DOHH2 (cell line): ENCODE measurements at regions not wholly inside any gene's neighbourhood (a gene's known extent, or its start where the extent isn't known, plus 50 kb on each side); places are given as distances from the start of the nearest gene placed in this dataset.

Source experiments
- H3F3A ChIP-seq: fragments of 200-600 bp; sonication (generic), shearing (Covaris generic); 2 replicates; pipeline ENCODE4 v1.6.0; 2016; ENCODE audit warnings: antibody characterized with exemption, mild to moderate bottlenecking; ENCODE audit not compliant: control insufficient read depth, insufficient read depth
- H3K27ac ChIP-seq: fragments of 200-600 bp; sonication (generic); 2 replicates; pipeline ENCODE4 v1.5.1; 2014; ENCODE audit warnings: low read depth, mild to moderate bottlenecking, low read length, moderate library complexity
- H3K27me3 ChIP-seq: fragments of 200-600 bp; sonication (generic); 2 replicates; pipeline ENCODE4 v1.6.1; 2014; ENCODE audit warnings: mild to moderate bottlenecking, low read length, mixed read lengths; ENCODE audit not compliant: control insufficient read depth
- H3K36me3 ChIP-seq: fragments of 200-600 bp; sonication (generic); 2 replicates; pipeline ENCODE4 v1.6.1; 2014; ENCODE audit warnings: mild to moderate bottlenecking, low read length, moderate library complexity, mixed read lengths; ENCODE audit not compliant: control insufficient read depth
- H3K4me1 ChIP-seq: fragments of 200-600 bp; sonication (generic); 2 replicates; pipeline ENCODE4 v1.6.1; 2014; ENCODE audit warnings: mild to moderate bottlenecking, low read length, mixed read lengths; ENCODE audit not compliant: control insufficient read depth
- H3K4me2 ChIP-seq: fragments of 200-600 bp; sonication (generic); 2 replicates; pipeline ENCODE4 v1.6.0; 2014; ENCODE audit warnings: mild to moderate bottlenecking, low read length, moderate library complexity
- H3K4me3 ChIP-seq: fragments of 200-600 bp; sonication (generic); 2 replicates; pipeline ENCODE4 v1.5.1; 2014; ENCODE audit warnings: mild to moderate bottlenecking, low read length, mixed read lengths
- H3K79me2 ChIP-seq: fragments of 200-600 bp; sonication (generic); 2 replicates; pipeline ENCODE4 v1.6.1; 2014; ENCODE audit warnings: mild to moderate bottlenecking, low read length, mixed read lengths; ENCODE audit not compliant: control insufficient read depth
- H3K9me2 ChIP-seq: fragments of 200-600 bp; sonication (generic); replicated peaks from 2 replicates; pipeline ENCODE4 v1.6.1; 2014; ENCODE audit warnings: mild to moderate bottlenecking, low read length, mixed read lengths; ENCODE audit not compliant: control insufficient read depth
- H3K9me3 ChIP-seq: fragments of 200-600 bp; sonication (generic); 2 replicates; pipeline ENCODE4 v1.6.1; 2014; ENCODE audit warnings: antibody characterized with exemption, low read length, mixed read lengths; ENCODE audit not compliant: control insufficient read depth, insufficient read depth
- H4K20me1 ChIP-seq: fragments of 200-600 bp; sonication (generic); 2 replicates; pipeline ENCODE4 v1.6.0; 2014; ENCODE audit warnings: low read depth, mild to moderate bottlenecking, antibody characterized with exemption, low read length, moderate library complexity; ENCODE audit not compliant: control insufficient read depth, insufficient read depth
- EZH2phosphoT487 ChIP-seq: fragments of 200-600 bp; sonication (generic); IDR thresholded peaks from 2 replicates; pipeline ENCODE4 v1.6.1; 2017; ENCODE audit warnings: borderline replicate concordance, mild to moderate bottlenecking, antibody characterized with exemption, low read length, moderate library complexity, mixed read lengths
- TF ChIP-seq, protein P1 (sequence below): fragments of 200-600 bp; sonication (generic); IDR thresholded peaks from one replicate; pipeline ENCODE4 v1.5.1; 2014; ENCODE audit warnings: antibody characterized with exemption, mild to moderate bottlenecking, low read depth, low read length; ENCODE audit not compliant: poor library complexity, severe bottlenecking

DNA sequence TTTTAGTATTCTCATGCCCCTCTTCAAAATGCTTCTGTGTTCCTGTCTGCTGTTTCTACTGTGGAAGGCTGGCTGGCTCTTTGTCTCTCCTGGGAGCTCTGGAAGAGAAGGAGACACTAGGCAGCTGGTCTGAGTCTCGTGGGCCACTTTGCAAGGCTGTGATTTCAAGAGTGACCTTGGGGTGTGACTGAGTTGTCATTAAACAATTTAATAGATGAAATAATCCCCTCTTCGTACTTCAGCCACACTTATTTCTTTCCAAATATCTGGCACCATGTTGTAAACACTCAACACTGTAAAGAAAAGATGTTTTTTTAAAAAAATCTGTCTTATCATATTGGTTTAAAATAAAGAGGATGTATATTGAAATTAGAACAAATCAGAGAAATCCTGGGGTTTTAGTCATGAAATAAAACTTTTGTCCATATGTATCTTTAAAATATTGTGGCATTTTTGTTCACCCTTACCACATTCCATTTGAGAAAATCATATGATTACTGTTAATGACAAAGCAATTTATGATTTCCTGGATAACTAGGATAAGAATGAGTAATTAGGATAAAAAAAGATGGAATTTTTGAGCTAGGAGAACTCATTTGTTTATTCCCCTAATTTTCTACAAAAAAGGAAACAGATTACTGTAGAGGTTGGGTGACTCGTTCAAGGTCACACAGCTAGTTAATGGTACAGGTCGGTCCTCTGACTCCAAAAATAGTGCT is 200.8 kb downstream of the MAT2B start:
- Histone ChIP-seq H3K4me3 (no peak overlapping the region), H3K27me3 (peaks cover 6% of the 10 kb centered on the region; the same call in 1 of the 2 replicates), H3K9me2 (no peaks in the 10 kb centered on the region), H3K27ac (no peak overlapping the region), H4K20me1 (no peaks in the 10 kb centered on the region), H3K4me2 (no peak overlapping the region), H3K79me2 (no peaks in the 10 kb centered on the region), H3K9me3 (no peaks in the 10 kb centered on the region), H3K4me1 (no peaks in the 10 kb centered on the region), H3K36me3 (no peaks in the 10 kb centered on the region), H3F3A (no peaks in the 10 kb centered on the region)
- no peak for TF ChIP-seq EZH2phosphoT487
- TF ChIP-seq, protein P1, sequence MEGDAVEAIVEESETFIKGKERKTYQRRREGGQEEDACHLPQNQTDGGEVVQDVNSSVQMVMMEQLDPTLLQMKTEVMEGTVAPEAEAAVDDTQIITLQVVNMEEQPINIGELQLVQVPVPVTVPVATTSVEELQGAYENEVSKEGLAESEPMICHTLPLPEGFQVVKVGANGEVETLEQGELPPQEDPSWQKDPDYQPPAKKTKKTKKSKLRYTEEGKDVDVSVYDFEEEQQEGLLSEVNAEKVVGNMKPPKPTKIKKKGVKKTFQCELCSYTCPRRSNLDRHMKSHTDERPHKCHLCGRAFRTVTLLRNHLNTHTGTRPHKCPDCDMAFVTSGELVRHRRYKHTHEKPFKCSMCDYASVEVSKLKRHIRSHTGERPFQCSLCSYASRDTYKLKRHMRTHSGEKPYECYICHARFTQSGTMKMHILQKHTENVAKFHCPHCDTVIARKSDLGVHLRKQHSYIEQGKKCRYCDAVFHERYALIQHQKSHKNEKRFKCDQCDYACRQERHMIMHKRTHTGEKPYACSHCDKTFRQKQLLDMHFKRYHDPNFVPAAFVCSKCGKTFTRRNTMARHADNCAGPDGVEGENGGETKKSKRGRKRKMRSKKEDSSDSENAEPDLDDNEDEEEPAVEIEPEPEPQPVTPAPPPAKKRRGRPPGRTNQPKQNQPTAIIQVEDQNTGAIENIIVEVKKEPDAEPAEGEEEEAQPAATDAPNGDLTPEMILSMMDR = no peak

DNA sequence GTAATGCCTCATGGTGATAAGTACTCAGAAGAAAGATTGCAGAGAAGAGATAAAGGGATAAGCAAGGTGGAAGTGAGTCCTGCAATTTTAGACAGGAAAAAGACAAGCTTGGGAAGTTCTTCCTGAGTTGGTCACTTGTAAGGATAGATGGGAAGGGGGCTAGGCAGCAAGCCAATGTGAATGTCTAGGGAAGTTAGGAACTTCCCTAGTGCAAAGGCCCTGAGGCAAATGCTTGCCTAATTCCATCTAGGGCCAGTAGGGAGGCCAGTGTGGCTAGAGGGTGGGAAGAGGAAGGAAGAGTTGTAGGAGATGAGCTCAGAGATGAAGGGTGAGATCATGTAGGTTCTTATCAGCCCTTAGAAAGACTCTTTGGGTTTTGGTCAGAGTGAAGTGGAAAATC is 206.6 kb downstream of the MAT2B start:
- no peak overlapping the region for H3K4me3 ChIP-seq
- peaks cover 1% of the 10 kb centered on the region for H3K27me3 ChIP-seq
- H3F3A ChIP-seq = no peaks in the 10 kb centered on the region
- no peak overlapping the region for H3K4me2 ChIP-seq
- no peaks in the 10 kb centered on the region for H3K79me2 ChIP-seq
- no peaks in the 10 kb centered on the region for H4K20me1 ChIP-seq
- H3K9me2 ChIP-seq = no peaks in the 10 kb centered on the region
- no peaks in the 10 kb centered on the region for H3K9me3 ChIP-seq
- no peaks in the 10 kb centered on the region for H3K36me3 ChIP-seq
- H3K4me1 ChIP-seq = no peaks in the 10 kb centered on the region
- H3K27ac ChIP-seq = no peak overlapping the region
- TF ChIP-seq, protein P1 = no peak
- no peak for TF ChIP-seq EZH2phosphoT487

DNA sequence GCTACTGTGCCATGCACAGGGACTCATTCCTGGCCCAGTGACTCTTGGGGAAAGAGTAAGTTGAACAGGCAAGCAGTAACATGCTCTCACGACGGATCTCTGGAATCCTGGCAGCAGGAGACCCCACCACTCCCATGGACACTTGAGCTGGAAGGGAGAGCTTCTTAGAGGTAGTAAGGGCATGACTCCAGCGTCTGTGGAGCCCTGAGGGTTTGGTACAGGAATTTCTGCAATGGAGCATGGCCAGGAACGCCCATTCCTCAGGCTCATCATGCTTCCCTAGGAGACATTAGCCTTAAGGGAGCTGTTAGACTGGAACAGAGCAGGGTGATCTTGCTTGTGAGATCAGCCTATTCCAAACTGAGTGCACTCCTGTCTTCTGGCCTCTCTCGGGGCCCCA is 212.9 kb downstream of the MAT2B start:
- no peak for TF ChIP-seq EZH2phosphoT487
- TF ChIP-seq, protein P1 = no peak

More for the DNA sequence above, 212.9 kb downstream of the MAT2B start:
- no peaks in the 10 kb centered on the region; the same call in 1 of the 2 replicates for H3K27me3 ChIP-seq
- H3K4me1 ChIP-seq = no peaks in the 10 kb centered on the region
- H3K9me2 ChIP-seq = no peaks in the 10 kb centered on the region
- no peaks in the 10 kb centered on the region for H4K20me1 ChIP-seq
- no peak overlapping the region for H3K27ac ChIP-seq
- H3K4me2 ChIP-seq = no peak overlapping the region
- no peaks in the 10 kb centered on the region for H3F3A ChIP-seq
- peaks cover 3% of the 10 kb centered on the region; the same call in 1 of the 2 replicates for H3K9me3 ChIP-seq
- no peak overlapping the region for H3K4me3 ChIP-seq
- no peaks in the 10 kb centered on the region for H3K79me2 ChIP-seq
- no peaks in the 10 kb centered on the region for H3K36me3 ChIP-seq
